GM19239 (cell line): ENCODE measurements at regions not wholly inside any gene's neighbourhood (a gene's known extent, or its start where the extent isn't known, plus 50 kb on each side); places are given as distances from the start of the nearest gene placed in this dataset.
"Not testable (repeated sequence)": the region's sequence is repeated elsewhere in the genome, so short reads cannot be mapped to it uniquely, and the experiment has no call there.

Source experiments
- DNase-seq: peaks from one replicate; pipeline ENCODE4 v3.0.0; 2011; ENCODE audit warnings: low spot score; ENCODE audit not compliant: insufficient read length
- FAIRE-seq: peaks from 2 replicates; lab custom pipeline; 2011; peaks lifted over from hg19 to GRCh38; lab: Jason Lieb, UNC

DNA sequence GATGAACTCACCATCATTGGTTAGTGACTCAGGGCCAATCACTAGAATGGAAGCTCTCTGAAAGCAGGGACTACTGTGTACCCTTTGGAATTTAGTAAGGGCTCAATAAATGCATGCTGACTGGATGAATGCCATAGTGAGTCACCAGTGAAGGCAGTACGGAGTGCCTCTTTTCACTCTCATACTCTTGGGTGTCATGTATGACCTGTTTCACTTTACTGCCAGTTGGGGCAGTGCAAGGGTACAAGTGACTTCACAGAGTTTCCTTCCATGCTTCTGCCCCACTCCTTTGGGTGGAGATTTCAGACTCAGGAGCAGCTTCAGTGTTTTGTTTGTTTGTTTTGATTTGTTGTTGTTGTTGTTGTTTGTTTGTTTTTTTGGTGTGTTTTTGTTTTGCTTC is 57.7 kb downstream of the SOX3 start:
- DNase-seq (no peak), FAIRE-seq (no peak)

DNA sequence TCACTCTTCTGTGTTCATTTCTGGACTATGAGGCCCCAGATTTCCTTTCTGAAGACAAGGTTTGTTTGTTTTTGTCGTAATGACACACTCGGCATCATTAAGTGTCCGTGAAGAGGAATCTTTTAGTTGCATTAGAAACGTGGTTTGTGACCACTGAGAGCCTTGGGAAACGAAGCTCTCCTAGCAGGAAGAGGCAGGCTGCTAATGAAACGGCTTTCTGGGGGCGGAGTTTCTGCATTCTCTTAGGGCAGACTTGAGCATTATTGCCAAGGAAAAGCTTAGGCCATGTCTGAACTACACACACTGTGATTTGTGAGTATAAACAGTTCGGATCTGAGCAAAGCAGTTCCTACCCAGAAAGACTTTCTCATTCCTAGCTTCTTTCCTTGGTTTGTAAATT is 64.0 kb downstream of the SOX3 start:
- no peak for FAIRE-seq
- DNase-seq = no peak

DNA sequence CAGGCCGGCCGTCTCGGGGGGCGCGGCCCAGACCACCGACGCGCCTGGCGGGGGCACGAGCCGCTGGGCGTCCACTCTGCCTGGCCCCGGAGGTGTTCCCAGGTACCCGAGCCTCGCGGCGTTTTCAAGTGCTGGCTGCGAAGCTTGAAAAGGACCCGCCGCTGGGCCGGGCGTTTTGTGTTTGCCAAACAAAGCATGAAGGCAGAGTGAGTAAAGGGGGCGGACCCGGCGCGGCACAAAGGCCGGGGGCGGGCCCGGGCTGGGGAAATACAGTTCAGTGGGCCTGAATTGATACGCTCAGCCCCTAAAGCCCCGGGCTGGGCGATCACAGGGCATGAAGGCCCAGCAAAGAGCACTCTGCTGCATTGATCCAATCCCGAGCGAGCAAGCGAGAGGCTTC is 65.4 kb downstream of the SOX3 start:
- FAIRE-seq = no peak
- no peak for DNase-seq

DNA sequence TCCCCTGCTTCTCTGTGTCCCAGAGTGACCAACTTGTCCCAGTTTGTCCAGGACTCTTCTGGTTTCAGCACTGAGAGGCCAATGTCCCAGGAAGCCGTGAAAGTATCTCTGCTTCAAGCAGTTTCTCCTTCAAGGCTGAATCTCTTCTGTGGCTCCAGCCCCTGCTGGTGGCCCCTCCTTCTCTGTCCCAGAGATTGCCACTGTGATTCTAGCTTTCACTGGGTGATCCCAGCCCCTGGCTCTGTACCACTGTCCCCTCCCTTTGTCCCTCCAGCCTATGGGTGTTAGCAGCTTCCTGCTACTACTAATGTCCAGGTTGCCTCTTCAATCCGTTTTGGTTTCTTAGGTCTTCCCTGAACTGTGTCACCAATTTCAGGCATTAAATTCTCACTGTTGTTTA is 70.5 kb downstream of the SOX3 start:
- FAIRE-seq = no peak
- no peak for DNase-seq

- DNase-seq = no peak
- FAIRE-seq = no peak
These were observed 71.3 kb downstream of the SOX3 start for GRCh38 chrX:140433582-140433981.

GRCh38 chrX:140432346-140433175 is 72.3 kb downstream of the SOX3 start:
- FAIRE-seq (no peak), DNase-seq (no peak)

DNA sequence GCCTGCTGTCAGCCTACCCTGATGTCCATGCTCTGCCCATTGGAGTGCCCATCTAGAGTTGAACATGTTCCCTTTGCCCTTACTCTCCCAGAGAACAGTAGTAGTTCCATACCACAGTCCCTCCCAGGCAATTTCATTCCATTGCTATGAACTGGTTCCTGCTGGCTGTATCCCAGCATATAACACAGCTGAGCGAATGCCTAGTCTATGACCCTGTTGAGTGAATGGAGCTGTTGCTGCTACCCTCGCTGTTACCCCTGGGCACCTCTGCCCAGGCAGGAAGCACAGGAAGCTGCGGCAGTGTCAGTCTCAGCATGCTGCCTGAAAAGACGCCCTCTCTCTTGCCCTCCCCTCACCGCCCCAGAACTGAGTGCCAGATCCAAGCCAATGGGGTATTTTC is 73.3 kb downstream of the SOX3 start:
- FAIRE-seq (no peak), DNase-seq (no peak)

DNA sequence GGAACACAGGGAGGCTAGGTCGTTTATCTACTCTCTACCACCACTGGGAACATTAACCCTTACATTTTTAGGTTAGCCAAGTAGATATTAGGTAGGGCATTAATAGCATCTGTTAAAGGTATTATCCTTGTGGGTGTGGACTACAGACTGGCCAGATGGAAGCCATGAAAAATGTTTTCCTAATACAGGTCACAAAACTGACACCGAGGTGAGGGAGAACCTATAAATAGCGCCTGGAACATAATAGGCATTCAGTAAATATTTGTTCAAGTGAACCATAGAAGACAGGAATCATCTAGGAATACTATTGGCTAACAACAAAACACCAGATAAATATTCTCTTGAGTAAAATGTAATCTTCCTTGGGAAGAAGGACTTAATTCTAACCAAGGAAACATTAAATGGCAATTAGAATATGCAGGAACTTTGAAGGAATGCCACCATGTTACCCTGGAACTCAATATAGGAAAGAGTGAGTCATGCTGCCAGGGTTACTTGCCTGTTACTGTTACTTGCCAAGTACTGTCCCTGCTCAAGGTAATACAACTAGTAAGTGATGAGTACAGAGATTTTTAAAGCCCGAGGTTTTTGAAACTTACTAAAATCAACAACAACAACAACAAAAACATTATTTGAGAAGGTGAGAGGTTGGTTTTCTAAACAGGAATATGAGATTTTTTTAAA is 79.0 kb downstream of the SOX3 start:
- FAIRE-seq = no peak
- DNase-seq = no peak

DNA sequence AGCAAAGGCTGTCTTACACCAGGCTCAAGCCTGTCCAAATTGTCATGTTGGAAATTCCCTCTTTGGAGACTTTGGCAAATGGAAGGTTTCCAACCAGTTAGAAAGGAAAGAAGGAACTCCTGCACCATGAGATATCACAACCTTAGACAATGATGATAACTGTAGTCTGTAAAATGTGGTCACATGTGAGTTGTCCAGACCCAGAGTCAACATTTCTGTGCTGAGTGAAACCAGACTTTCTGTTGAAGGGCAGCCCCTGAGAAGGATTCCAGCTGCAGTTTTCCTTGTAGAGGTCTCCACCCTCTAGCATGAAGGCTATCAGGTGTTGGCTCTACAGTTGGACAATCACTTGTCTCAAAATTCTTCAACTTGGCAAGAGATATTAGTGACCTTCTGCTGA is 82.4 kb downstream of the SOX3 start:
- DNase-seq (no peak), FAIRE-seq (no peak)

- DNase-seq, FAIRE-seq: not testable (repeated sequence)
These were observed 102.7 kb downstream of the SOX3 start for GRCh38 chrX:140402131-140402530.

DNA sequence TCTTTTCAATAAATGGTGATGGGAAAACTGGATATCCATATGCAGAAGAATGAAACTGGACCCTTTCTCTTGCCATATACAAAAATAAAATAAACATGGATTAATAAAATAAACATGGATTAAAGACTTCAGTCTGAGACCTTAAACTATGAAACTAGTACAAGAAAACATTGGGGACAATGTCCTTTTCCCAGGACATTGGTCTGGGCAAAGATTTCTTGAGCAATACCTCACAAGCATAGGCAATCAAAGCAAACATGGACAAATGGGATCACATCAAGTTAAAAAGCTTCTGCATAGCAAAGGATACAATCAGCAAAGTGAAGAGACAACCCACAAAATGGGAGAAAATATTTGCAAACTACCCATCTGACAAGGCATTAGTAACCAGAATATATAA is 108.5 kb downstream of the SOX3 start:
- DNase-seq, FAIRE-seq: not testable (repeated sequence)

DNA sequence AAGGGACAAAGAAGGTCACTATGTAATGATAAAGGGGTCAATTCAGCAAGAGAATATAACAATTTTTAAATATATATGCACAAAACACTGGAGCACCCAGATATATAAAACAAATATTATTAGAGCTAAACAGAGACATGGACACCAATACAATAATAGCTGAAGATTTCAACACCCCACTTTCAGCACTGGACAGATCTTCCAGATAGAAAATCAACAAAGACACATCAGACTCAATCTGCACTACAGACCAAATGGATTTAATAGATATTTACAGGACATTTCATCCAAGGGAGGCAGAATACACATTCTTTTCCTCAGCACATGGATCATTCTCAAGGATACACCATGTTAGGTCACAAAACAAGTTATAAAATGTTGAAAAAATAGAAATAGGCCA is 111.4 kb downstream of the SOX3 start:
- no peak for FAIRE-seq
- no peak for DNase-seq

DNA sequence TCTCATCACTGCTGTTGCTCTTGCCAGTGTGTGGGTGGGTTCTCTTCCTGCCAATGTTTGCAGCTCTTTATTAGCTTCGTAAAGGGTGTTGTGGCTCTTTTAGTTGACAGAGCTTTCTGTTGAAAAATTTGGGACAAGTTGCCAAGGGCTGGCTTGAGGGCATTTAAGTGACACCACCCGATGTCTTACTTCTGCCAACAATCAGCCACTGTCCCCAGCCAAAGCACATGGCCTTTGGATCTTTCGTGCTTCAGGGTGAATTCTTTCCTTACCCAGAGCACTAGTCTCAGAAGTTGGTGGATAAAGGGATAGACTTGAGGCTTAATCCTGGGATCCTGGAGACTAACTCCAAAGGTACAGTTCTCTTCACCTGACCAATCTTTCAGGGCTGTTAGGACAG is 113.6 kb downstream of the SOX3 start:
- FAIRE-seq (no peak), DNase-seq (no peak)

DNA sequence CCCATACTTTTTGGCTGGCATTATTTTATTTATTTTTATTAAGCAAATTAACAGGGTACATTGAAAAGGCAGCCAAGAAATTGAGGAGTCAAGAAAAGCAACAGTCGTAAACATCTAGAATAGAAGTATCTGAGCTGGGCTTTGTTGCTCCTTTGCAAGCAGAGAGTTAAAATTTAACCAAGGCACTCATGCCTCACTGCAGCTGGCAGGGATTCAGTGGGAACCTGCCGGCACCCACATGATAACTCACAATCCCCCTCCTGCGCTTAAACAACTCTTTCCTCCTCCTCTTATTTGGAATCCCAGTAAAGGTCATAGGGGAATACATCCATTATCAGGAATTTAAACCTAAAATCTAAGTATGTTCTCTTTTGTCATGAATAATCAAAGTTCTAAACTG is 115.5 kb downstream of the SOX3 start:
- no peak for DNase-seq
- FAIRE-seq = no peak

GRCh38 chrX:140362861-140363260 is 142.0 kb downstream of the SOX3 start:
- no peak for FAIRE-seq
- DNase-seq = no peak

- DNase-seq (no peak), FAIRE-seq (no peak)
These were observed 143.9 kb downstream of the SOX3 start for GRCh38 chrX:140360924-140361323.

DNA sequence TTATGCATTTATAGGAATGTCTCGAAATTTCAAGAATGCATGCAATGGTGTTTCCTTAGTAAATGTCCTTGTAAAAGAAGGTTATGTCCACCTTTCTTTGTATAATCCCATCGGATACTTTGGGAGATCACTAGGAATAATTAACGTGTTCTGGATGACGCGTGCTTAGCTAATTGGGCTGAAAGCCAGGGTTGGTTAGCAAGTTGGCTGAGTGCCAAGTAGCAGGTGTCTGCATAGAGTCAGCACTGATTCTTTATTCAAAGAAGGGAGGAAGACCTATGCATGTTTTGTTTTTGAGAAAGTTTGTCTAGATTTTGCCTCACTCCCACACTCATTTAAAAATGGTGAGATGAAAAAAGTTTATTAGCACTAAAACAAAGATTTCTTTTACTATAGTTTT is 144.6 kb downstream of the SOX3 start:
- no peak for FAIRE-seq

GRCh38 chrX:140355922-140356321 is 148.9 kb downstream of the SOX3 start:
- no peak for FAIRE-seq
- DNase-seq = no peak

More for the DNA sequence above, 144.6 kb downstream of the SOX3 start:
- DNase-seq = no peak

DNA sequence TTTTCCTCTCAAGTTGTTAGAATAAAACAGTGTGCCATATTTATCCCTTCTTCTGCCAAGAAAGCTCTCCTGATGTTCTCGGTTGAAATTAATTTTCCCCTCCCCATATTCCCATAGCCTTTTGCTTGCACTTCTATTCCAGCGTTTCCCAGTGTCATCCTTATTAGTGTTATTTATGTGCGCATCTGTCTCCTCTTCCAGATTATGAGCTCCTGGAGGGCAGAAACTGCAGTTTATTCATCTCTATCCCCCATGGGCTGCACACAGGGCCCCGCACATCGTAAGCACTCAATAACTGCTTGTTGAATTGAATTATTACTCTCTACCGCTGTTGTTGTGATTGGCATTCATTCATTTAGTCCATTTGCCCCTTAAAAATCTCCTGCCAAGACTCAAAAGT is 149.4 kb downstream of the SOX3 start:
- FAIRE-seq = no peak
- DNase-seq = no peak

DNA sequence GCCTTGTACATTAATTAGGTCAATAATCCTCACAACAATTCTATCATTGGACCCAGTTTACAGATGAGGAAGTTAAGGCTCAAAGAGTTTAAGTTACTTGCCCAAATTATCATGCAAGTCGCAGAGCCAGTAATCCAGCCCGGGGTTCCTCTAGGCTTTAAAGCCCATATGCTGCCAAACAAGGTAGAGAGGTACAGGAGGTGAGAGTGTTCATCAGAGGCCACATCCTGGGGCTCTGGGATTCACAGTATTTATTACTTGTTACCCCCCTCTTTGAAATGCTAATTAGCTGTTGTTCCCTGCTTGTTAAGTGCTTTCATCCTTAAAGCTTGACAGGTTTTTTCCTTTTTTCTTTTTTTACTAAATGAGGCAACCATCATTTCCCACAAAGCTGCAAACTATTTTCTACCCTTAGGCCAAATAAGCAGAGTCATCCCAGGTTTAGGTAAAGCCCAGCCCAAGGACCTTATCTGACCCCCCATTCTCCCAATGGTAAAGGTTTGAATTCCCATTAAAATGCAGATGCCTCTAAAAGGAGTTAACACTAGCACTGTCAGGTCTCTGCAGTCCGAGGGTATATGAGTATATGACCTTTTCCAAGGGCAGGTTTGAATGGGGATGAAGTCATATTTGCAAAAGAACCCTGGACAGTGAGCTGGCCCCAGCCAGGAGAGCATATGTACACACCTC is 150.3 kb downstream of the SOX3 start:
- no peak for DNase-seq
- no peak for FAIRE-seq

GRCh38 chrX:140346729-140347128 is 158.1 kb downstream of the SOX3 start:
- no peak for FAIRE-seq
- DNase-seq = no peak
